GM23248 (cell line): ENCODE measurements at regions not wholly inside any gene's neighbourhood (a gene's known extent, or its start where the extent isn't known, plus 50 kb on each side); places are given as distances from the start of the nearest gene placed in this dataset.
A peak's percentile ranks its signal among the peaks of the same experiment; 100 is the strongest.

Experiments
- DNase-seq: peaks from one replicate; pipeline ENCODE4 v3.0.0-alpha.2; 2015
- H2AFZ ChIP-seq: fragments of 200-600 bp; sonication (generic); 2 replicates; pipeline ENCODE4 v1.6.1; 2016; ENCODE audit warnings: antibody characterized with exemption
- H3F3A ChIP-seq: fragments of 200-600 bp; sonication (generic); 2 replicates; pipeline ENCODE4 v1.6.1; 2016; ENCODE audit warnings: mild to moderate bottlenecking, antibody characterized with exemption, mixed run types; ENCODE audit not compliant: insufficient read depth
- H3K27ac ChIP-seq: fragments of 200-600 bp; sonication (generic); 2 replicates; pipeline ENCODE4 v1.5.1; 2016; ENCODE audit warnings: mild to moderate bottlenecking
- H3K27me3 ChIP-seq: fragments of 200-600 bp; sonication (generic); replicated peaks from 2 replicates; pipeline ENCODE4 v1.6.1; 2016; ENCODE audit warnings: mild to moderate bottlenecking; ENCODE audit not compliant: insufficient read depth
- H3K36me3 ChIP-seq: fragments of 200-600 bp; sonication (generic); 2 replicates; pipeline ENCODE4 v1.6.1; 2016; ENCODE audit warnings: low read depth, mild to moderate bottlenecking
- H3K4me1 ChIP-seq: fragments of 200-600 bp; sonication (generic); 2 replicates; pipeline ENCODE4 v1.6.1; 2016; ENCODE audit warnings: mild to moderate bottlenecking; ENCODE audit not compliant: insufficient read depth
- H3K4me2 ChIP-seq: fragments of 200-600 bp; sonication (generic); one replicate; pipeline ENCODE4 v1.6.1; 2016; ENCODE audit warnings: mild to moderate bottlenecking; ENCODE audit not compliant: unreplicated experiment
- H3K4me3 ChIP-seq: fragments of 200-600 bp; sonication (generic); 2 replicates; pipeline ENCODE4 v1.5.1; 2016; ENCODE audit warnings: mild to moderate bottlenecking
- H3K79me2 ChIP-seq: fragments of 200-600 bp; sonication (generic); 2 replicates; pipeline ENCODE4 v1.6.1; 2016; ENCODE audit warnings: mild to moderate bottlenecking; ENCODE audit not compliant: insufficient read depth
- H3K9ac ChIP-seq: fragments of 200-600 bp; sonication (generic); 2 replicates; pipeline ENCODE4 v1.6.1; 2016; ENCODE audit warnings: mild to moderate bottlenecking
- H3K9me2 ChIP-seq: fragments of 200-600 bp; sonication (generic); 2 replicates; pipeline ENCODE4 v1.6.1; 2016; ENCODE audit warnings: mixed run types, mild to moderate bottlenecking, moderate library complexity; ENCODE audit not compliant: insufficient read depth
- H3K9me3 ChIP-seq: fragments of 200-600 bp; sonication (generic); one replicate; pipeline ENCODE4 v1.6.1; 2017; ENCODE audit warnings: low read depth
- H4K20me1 ChIP-seq: fragments of 200-600 bp; sonication (generic); 2 replicates; pipeline ENCODE4 v1.6.0; 2016; ENCODE audit not compliant: insufficient read depth
- EZH2 ChIP-seq: fragments of 200-600 bp; sonication (generic); IDR thresholded peaks from 2 replicates; pipeline ENCODE4 v1.6.1; 2018; ENCODE audit warnings: antibody characterized with exemption, mild to moderate bottlenecking; ENCODE audit not compliant: insufficient read depth, poor library complexity, severe bottlenecking
- EZH2phosphoT487 ChIP-seq: fragments of 200-600 bp; sonication (generic); IDR thresholded peaks from 2 replicates; pipeline ENCODE4 v1.6.1; 2018; ENCODE audit warnings: antibody characterized with exemption, moderate library complexity, mild to moderate bottlenecking, low read depth; ENCODE audit not compliant: insufficient read depth
- WGBS, 2 experiments: methylation state at CpG; one replicate each; pipeline ENCODE4 v1.1.6; 2015 to 2017; ENCODE audit warnings: low lambda C conversion rate in 2 of 2, low coverage in 1 of 2; ENCODE audit errors: missing lambda C conversion rate in 2 of 2; 5-methylcytosine and 5-hydroxymethylcytosine counted together
- in situ Hi-C: fragments of 300-500 bp; cut with MboI; formaldehyde crosslinking; loops from 2 replicates; pipeline ENCODE4 v1.15.0; 2020

- Histone ChIP-seq H3K27ac (no peak overlapping the region), H3K4me2 (no peak overlapping the region), H3K36me3 (no peaks in the 10 kb centered on the region), H3K79me2 (no peaks in the 10 kb centered on the region), H3K9me2 (no peaks in the 10 kb centered on the region), H4K20me1 (no peaks in the 10 kb centered on the region), H3K9ac (no peak overlapping the region), H2AFZ (no peak overlapping the region), H3F3A (peaks cover 12% of the 10 kb centered on the region; the same call in 1 of the 2 replicates), H3K4me1 (peaks cover 28% of the 10 kb centered on the region), H3K4me3 (no peak overlapping the region), H3K27me3 (no peaks in the 10 kb centered on the region), H3K9me3 (no peaks in the 10 kb centered on the region)
- in situ Hi-C loops = no loop called here
- no peak for TF ChIP-seq EZH2
- no peak for TF ChIP-seq EZH2phosphoT487
- DNase-seq = no peak
- WGBS, 2 experiments = 95 to 96% methylated on average over 3 of the region's 3 CpGs
These were observed 80.9 kb upstream of the SLC38A2 start for GRCh38 chr12:46453428-46453827.

- Histone ChIP-seq H2AFZ (no peak overlapping the region), H3K4me3 (no peak overlapping the region), H3K9ac (no peak overlapping the region), H3F3A (peaks cover 11% of the 10 kb centered on the region; the same call in 1 of the 2 replicates), H3K36me3 (no peaks in the 10 kb centered on the region), H3K9me2 (no peaks in the 10 kb centered on the region), H3K9me3 (no peaks in the 10 kb centered on the region), H3K79me2 (no peaks in the 10 kb centered on the region), H3K4me1 (peaks cover 28% of the 10 kb centered on the region), H3K27ac (peak overlapping the region; percentile 32; the same call in 1 of the 2 replicates), H3K27me3 (no peaks in the 10 kb centered on the region), H4K20me1 (no peaks in the 10 kb centered on the region), H3K4me2 (no peak overlapping the region)
- 71% methylated on average over 1 of the region's 1 CpG for WGBS, 2 experiments
- no peak for TF ChIP-seq EZH2phosphoT487
- no peak for TF ChIP-seq EZH2
- in situ Hi-C loops = no loop called here
- no peak for DNase-seq
These were observed 80.2 kb upstream of the SLC38A2 start for GRCh38 chr12:46452776-46453175.

GRCh38 chr12:46452061-46452615 is 79.6 kb upstream of the SLC38A2 start:
- H3K27ac ChIP-seq = peak overlapping the region; percentile 32
- DNase-seq = peak; percentile 60
- in situ Hi-C loops = no loop called here

GRCh38 chr12:46451276-46452021 is 78.9 kb upstream of the SLC38A2 start:
- H3K4me2 ChIP-seq = peak overlapping the region; percentile 14
- peaks cover 25% of the 10 kb centered on the region for H3K4me1 ChIP-seq
- H3K79me2 ChIP-seq = no peaks in the 10 kb centered on the region
- 17% methylated on average over 5 of the region's 5 CpGs for WGBS, 2 experiments
- peak overlapping the region; percentile 36 for H2AFZ ChIP-seq
- H3K27me3 ChIP-seq = no peaks in the 10 kb centered on the region
- in situ Hi-C loops = no loop called here
- H3K9me3 ChIP-seq = no peaks in the 10 kb centered on the region
- peak overlapping the region; percentile 32 for H3K27ac ChIP-seq
- peak; percentile 36 for DNase-seq
- no peaks in the 10 kb centered on the region for H3K36me3 ChIP-seq
- H3F3A ChIP-seq = peaks cover 11% of the 10 kb centered on the region; the same call in 1 of the 2 replicates
- no peak for TF ChIP-seq EZH2phosphoT487
- TF ChIP-seq EZH2 = no peak
- H3K4me3 ChIP-seq = no peak overlapping the region
- no peak overlapping the region for H3K9ac ChIP-seq
- no peaks in the 10 kb centered on the region for H4K20me1 ChIP-seq
- H3K9me2 ChIP-seq = no peaks in the 10 kb centered on the region; the same call in 1 of the 2 replicates

More at GRCh38 chr12:46452061-46452615, 79.6 kb upstream of the SLC38A2 start:
- 17 to 20% methylated on average over 3 of the region's 3 CpGs for WGBS, 2 experiments
- no peaks in the 10 kb centered on the region for H4K20me1 ChIP-seq
- H3K4me3 ChIP-seq = no peak overlapping the region
- TF ChIP-seq EZH2phosphoT487 = no peak
- no peak for TF ChIP-seq EZH2
- no peak overlapping the region; the same call in 1 of the 2 replicates for H2AFZ ChIP-seq
- no peaks in the 10 kb centered on the region for H3K27me3 ChIP-seq
- H3K4me2 ChIP-seq = peak overlapping the region; percentile 14
- H3K4me1 ChIP-seq = peaks cover 28% of the 10 kb centered on the region
- peaks cover 11% of the 10 kb centered on the region; the same call in 1 of the 2 replicates for H3F3A ChIP-seq
- H3K36me3 ChIP-seq = no peaks in the 10 kb centered on the region
- H3K79me2 ChIP-seq = no peaks in the 10 kb centered on the region
- H3K9me2 ChIP-seq = no peaks in the 10 kb centered on the region; the same call in 1 of the 2 replicates
- H3K9me3 ChIP-seq = no peaks in the 10 kb centered on the region
- no peak overlapping the region for H3K9ac ChIP-seq
